OCI-LY7 (cell line): ENCODE measurements at regions not wholly inside any gene's neighbourhood (a gene's known extent, or its start where the extent isn't known, plus 50 kb on each side); places are given as distances from the start of the nearest gene placed in this dataset.

Experiments used
- BruUV-seq: library from RNA; stranded (reverse); fragments of 400-500 nt; replicated peaks from 2 replicates; lab custom pipeline; 2021; lab: Mats Ljungman, UMichigan
- CTCF ChIA-PET: fragments of 300-600 bp; sonication (Branson Sonifier 250); formaldehyde crosslinking; loops from one replicate; lab custom pipeline; 2022; ENCODE audit warnings: antibody characterized with exemption; ENCODE audit not compliant: unreplicated experiment; lab: Charles Lee
- POLR2A ChIA-PET: fragments of 300-600 bp; sonication (Branson Sonifier 250); formaldehyde crosslinking; loops from one replicate; lab custom pipeline; 2022; ENCODE audit warnings: antibody characterized with exemption; lab: Charles Lee
- DNase-seq: peaks from one replicate; pipeline ENCODE4 v3.0.0-alpha.2; 2015; ENCODE audit warnings: low spot score
- H2AFZ ChIP-seq: fragments of 200-600 bp; sonication (generic), shearing (Covaris generic); 2 replicates; pipeline ENCODE4 v1.6.1; 2014; ENCODE audit warnings: mild to moderate bottlenecking, antibody characterized with exemption, low read length, moderate library complexity
- H3K27ac ChIP-seq: fragments of 200-600 bp; sonication (generic); 2 replicates; pipeline ENCODE4 v1.5.1; 2014; ENCODE audit warnings: mixed run types, low read depth, mild to moderate bottlenecking, moderate library complexity, low read length, inconsistent platforms; ENCODE audit not compliant: poor library complexity, severe bottlenecking
- H3K36me3 ChIP-seq: fragments of 200-600 bp; sonication (generic); 2 replicates; pipeline ENCODE4 v1.6.1; 2014; ENCODE audit warnings: mild to moderate bottlenecking, antibody characterized with exemption, low read length, moderate library complexity, mixed read lengths; ENCODE audit not compliant: insufficient read depth
- H3K4me1 ChIP-seq: fragments of 200-600 bp; sonication (generic); 2 replicates; pipeline ENCODE4 v1.5.1; 2014; ENCODE audit warnings: mild to moderate bottlenecking, low read length; ENCODE audit not compliant: insufficient read depth, poor library complexity, severe bottlenecking
- H3K4me2 ChIP-seq: fragments of 200-600 bp; sonication (generic); 2 replicates; pipeline ENCODE4 v1.6.1; 2014; ENCODE audit warnings: mild to moderate bottlenecking, low read length
- H3K4me3 ChIP-seq: fragments of 200-600 bp; sonication (generic); 2 replicates; pipeline ENCODE4 v1.5.1; 2014; ENCODE audit warnings: mild to moderate bottlenecking, low read depth, low read length; ENCODE audit not compliant: poor library complexity, severe bottlenecking
- H3K79me2 ChIP-seq: fragments of 200-600 bp; sonication (generic); 2 replicates; pipeline ENCODE4 v1.6.1; 2016; ENCODE audit warnings: low read depth, mild to moderate bottlenecking, low read length, moderate library complexity, mixed read lengths; ENCODE audit not compliant: insufficient read depth
- H3K9me2 ChIP-seq: fragments of 200-600 bp; sonication (generic); 2 replicates; pipeline ENCODE4 v1.6.1; 2016; ENCODE audit warnings: mild to moderate bottlenecking, low read length, mixed read lengths; ENCODE audit not compliant: insufficient read depth
- H3K9me3 ChIP-seq: fragments of 200-600 bp; sonication (generic); 2 replicates; pipeline ENCODE4 v1.6.1; 2014; ENCODE audit warnings: mild to moderate bottlenecking, mixed run types, low read length, mixed read lengths
- H4K20me1 ChIP-seq: fragments of 200-600 bp; sonication (generic); 2 replicates; pipeline ENCODE4 v1.6.1; 2014; ENCODE audit warnings: mild to moderate bottlenecking, antibody characterized with exemption, low read length, moderate library complexity, mixed read lengths; ENCODE audit not compliant: insufficient read depth
- CTCF ChIP-seq: fragments of 200-600 bp; sonication (generic); conservative IDR thresholded peaks from 2 replicates; pipeline ENCODE4 v1.5.1; 2014; ENCODE audit warnings: mild to moderate bottlenecking, antibody characterized with exemption, low read length, moderate library complexity, mixed read lengths
- EZH2phosphoT487 ChIP-seq: fragments of 200-600 bp; sonication (generic); IDR thresholded peaks from 2 replicates; pipeline ENCODE4 v1.6.1; 2018; ENCODE audit warnings: low read depth, borderline replicate concordance, mild to moderate bottlenecking, mixed run types, antibody characterized with exemption, low read length, moderate library complexity, mixed read lengths
- intact Hi-C: fragments of 100-400 bp; cut with micrococcal nuclease; formaldehyde crosslinking; loops from one replicate; pipeline ENCODE4 v1.10.0; 2022; ENCODE audit not compliant: unreplicated experiment

DNA sequence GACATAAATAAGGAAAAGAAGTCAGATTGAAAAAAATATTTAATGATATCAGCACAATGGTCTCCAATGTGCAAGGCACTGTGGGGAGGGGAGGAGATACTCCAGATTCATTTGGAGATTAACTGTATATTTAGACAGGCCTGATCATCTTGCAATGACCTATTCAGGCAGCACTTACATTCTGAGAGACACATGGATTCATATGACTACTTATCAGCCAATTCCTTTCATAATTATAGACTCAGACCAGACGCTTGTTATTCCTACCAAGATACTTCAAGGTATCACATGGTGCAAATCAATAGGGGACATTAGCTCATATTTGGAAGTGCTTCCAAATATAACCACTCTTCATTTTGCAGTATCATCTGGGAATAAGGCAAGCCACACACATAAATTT, 153.5 kb upstream of the TARS1 start:
- ChIA-PET CTCF (no interaction called here), POLR2A (no interaction called here)
- Histone ChIP-seq H3K27ac (no peak overlapping the region), H3K9me3 (peaks cover 8% of the 10 kb centered on the region; the same call in 1 of the 2 replicates), H3K4me1 (no peaks in the 10 kb centered on the region), H2AFZ (no peak overlapping the region), H3K9me2 (no peaks in the 10 kb centered on the region), H3K4me3 (no peak overlapping the region), H3K36me3 (no peaks in the 10 kb centered on the region), H3K79me2 (no peaks in the 10 kb centered on the region), H3K4me2 (no peak overlapping the region), H4K20me1 (no peaks in the 10 kb centered on the region)
- DNase-seq: no peak
- no TSS peak for BruUV-seq
- no peak for TF ChIP-seq CTCF
- TF ChIP-seq EZH2phosphoT487: no peak
- intact Hi-C loops: no loop called here

DNA sequence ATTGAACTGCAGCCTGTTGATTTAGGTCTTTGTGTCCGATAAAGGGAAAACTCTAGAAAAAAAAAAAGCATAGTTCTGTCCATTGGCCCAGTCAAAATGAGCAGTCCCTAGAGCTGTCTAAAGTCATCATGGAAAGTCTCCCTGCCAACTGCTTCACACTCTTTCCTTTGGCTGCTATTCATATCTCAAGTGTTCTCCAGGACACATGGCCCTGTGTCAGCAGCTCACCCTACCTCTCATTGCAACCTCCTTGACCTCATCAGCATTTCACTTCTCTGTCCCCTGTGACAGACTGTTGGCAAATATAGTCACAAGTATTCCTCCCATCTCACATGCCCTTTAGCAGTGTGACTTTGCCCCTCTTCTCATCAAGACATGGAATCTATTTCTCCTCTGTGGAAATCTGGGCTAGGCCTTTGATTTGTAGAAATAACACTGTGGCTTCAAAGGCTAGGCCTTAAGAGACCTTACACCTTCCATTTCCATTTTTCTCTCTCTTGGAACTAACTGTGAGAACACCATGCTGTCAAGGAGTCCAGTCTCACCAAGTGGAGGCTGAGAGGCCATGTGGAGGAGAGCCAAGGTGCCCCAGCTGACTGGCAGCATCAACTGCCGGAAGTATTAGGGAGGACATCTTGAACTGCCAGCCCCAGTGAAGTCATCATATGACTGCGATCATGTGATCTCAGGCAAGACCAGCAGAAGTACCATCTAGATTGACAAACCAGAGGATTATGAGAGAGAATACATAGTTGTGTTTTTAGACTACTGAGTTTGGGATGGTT, 149.4 kb upstream of the TARS1 start:
- ChIA-PET CTCF (no interaction called here), POLR2A (interaction anchor here (1.2 kb wide), 1 partner anchor 8 kb away, joined by 3 read pairs; no protein-coding TSS in a partner anchor)
- no peak for DNase-seq
- Histone ChIP-seq H3K4me1 (no peaks in the 10 kb centered on the region), H3K4me3 (no peak overlapping the region), H3K27ac (no peak overlapping the region), H3K36me3 (no peaks in the 10 kb centered on the region), H3K9me3 (peaks cover 8% of the 10 kb centered on the region; the same call in 1 of the 2 replicates), H3K79me2 (no peaks in the 10 kb centered on the region), H2AFZ (no peak overlapping the region), H3K9me2 (no peaks in the 10 kb centered on the region), H3K4me2 (no peak overlapping the region), H4K20me1 (no peaks in the 10 kb centered on the region)
- no TSS peak for BruUV-seq
- TF ChIP-seq CTCF: no peak
- no peak for TF ChIP-seq EZH2phosphoT487
- intact Hi-C loops: no loop called here

DNA sequence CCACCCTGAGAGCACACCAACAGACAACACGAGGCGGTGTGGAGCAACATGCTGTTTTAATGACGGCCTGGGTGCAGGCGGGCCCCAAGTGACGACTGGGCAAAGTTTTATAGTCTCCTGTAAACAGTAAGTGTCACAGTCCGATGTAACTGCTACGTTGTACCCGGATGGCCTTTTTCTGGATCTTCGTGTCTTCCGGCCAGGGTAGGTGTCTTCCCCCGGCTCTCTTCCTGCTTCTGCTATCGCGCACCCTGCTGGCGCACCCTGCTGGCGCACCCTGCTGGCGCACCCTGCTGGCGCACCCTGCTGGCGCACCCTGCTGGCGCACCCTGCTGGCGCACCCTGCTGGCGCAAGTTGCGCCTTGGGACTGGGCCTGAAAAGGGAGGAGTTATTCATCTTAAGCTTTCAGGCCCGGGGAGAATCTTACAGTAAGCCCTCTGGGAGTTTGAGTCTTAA, 143.0 kb upstream of the TARS1 start:
- CTCF ChIA-PET: no interaction called here
- Histone ChIP-seq H3K79me2 (no peaks in the 10 kb centered on the region), H3K9me3 (no peaks in the 10 kb centered on the region), H3K4me1 (peaks cover 22% of the 10 kb centered on the region), H3K27ac (no peak overlapping the region), H3K36me3 (no peaks in the 10 kb centered on the region), H3K4me2 (no peak overlapping the region), H4K20me1 (no peaks in the 10 kb centered on the region), H2AFZ (no peak overlapping the region), H3K9me2 (no peaks in the 10 kb centered on the region), H3K4me3 (no peak overlapping the region)
- no peak for DNase-seq
- POLR2A ChIA-PET: interaction anchor here (0.6 kb wide), 1 partner anchor 31 kb away, joined by 3 read pairs; no protein-coding TSS in a partner anchor
- intact Hi-C loops: no loop called here
- BruUV-seq: no TSS peak
- no peak for TF ChIP-seq EZH2phosphoT487
- TF ChIP-seq CTCF: peak; percentile 68
